HUDEP-2 (cell line): ENCODE measurements at regions not wholly inside any gene's neighbourhood (a gene's known extent, or its start where the extent isn't known, plus 50 kb on each side); places are given as distances from the start of the nearest gene placed in this dataset.
"Not testable (repeated sequence)": the region's sequence is repeated elsewhere in the genome, so short reads cannot be mapped to it uniquely, and the experiment has no call there.

Experiments
- DNase-seq, 76 experiments: peaks; one replicate each; lab custom pipeline; 2025; ENCODE audit not compliant: unreplicated experiment in 76 of 76; lab: John Stamatoyannopoulos, UW

GRCh38 chr3:177336873-177337450 lies 139.7 kb upstream of the TBL1XR1 start:
- no peak for DNase-seq

GRCh38 chr3:177337541-177338331 lies 140.5 kb upstream of the TBL1XR1 start:
- DNase-seq: no peak

GRCh38 chr3:177338697-177339219 lies 141.5 kb upstream of the TBL1XR1 start:
- DNase-seq: no peak

- DNase-seq: not testable (repeated sequence)
Measured at GRCh38 chr3:177339220-177339703, 142.0 kb upstream of the TBL1XR1 start.

GRCh38 chr3:177340243-177340830 lies 143.1 kb upstream of the TBL1XR1 start:
- no peak for DNase-seq

GRCh38 chr3:177341736-177342419 lies 144.6 kb upstream of the TBL1XR1 start:
- peak in 1 of 76 experiments; percentile 6 for DNase-seq

GRCh38 chr3:177343122-177343625 lies 145.9 kb upstream of the TBL1XR1 start:
- DNase-seq: no peak

- DNase-seq: peak in 75 of 76 experiments; percentile 17 to 95 (median 77)
Measured at GRCh38 chr3:177345049-177345972, 148.0 kb upstream of the TBL1XR1 start.

GRCh38 chr3:177345973-177346503 lies 148.8 kb upstream of the TBL1XR1 start:
- DNase-seq: peak in 1 of 76 experiments; percentile 57

GRCh38 chr3:177346878-177347277 lies 149.6 kb upstream of the TBL1XR1 start:
- no peak for DNase-seq

- no peak for DNase-seq
Measured at GRCh38 chr3:177347611-177348010, 150.3 kb upstream of the TBL1XR1 start.

GRCh38 chr3:177348974-177349373 lies 151.7 kb upstream of the TBL1XR1 start:
- DNase-seq: no peak

- no peak for DNase-seq
Measured at GRCh38 chr3:177349384-177349783, 152.1 kb upstream of the TBL1XR1 start.

- DNase-seq: no peak
Measured at GRCh38 chr3:177350121-177350520, 152.8 kb upstream of the TBL1XR1 start.

GRCh38 chr3:177351206-177351605 lies 153.9 kb upstream of the TBL1XR1 start:
- no peak for DNase-seq

GRCh38 chr3:177351757-177352158 lies 154.5 kb upstream of the TBL1XR1 start:
- DNase-seq: no peak

- DNase-seq: no peak
Measured at GRCh38 chr3:177352424-177352823, 155.1 kb upstream of the TBL1XR1 start.

GRCh38 chr3:177353140-177353539 lies 155.9 kb upstream of the TBL1XR1 start:
- DNase-seq: no peak

GRCh38 chr3:177353879-177354278 lies 156.6 kb upstream of the TBL1XR1 start:
- not testable (repeated sequence) for DNase-seq
